NCI-H510A treated with DMSO at 0.1 percent for 48 hours (cell line): ENCODE measurements at regions not wholly inside any gene's neighbourhood (a gene's known extent, or its start where the extent isn't known, plus 50 kb on each side); places are given as distances from the start of the nearest gene placed in this dataset.
"Not testable (repeated sequence)": the region's sequence is repeated elsewhere in the genome, so short reads cannot be mapped to it uniquely, and the experiment has no call there.

Source experiments
- DNase-seq: peaks from one replicate; lab custom pipeline; 2025; lab: John Stamatoyannopoulos, UW

GRCh38 chr2:132068407-132068806 is 93.3 kb downstream of the ANKRD30BL start:
- not testable (repeated sequence) for DNase-seq

GRCh38 chr2:132065391-132065790 is 96.4 kb downstream of the ANKRD30BL start:
- DNase-seq, result not testable (repeated sequence)

GRCh38 chr2:132039609-132040236 is 122.0 kb downstream of the ANKRD30BL start:
- not testable (repeated sequence) for DNase-seq

GRCh38 chr2:132038883-132039235 is 122.9 kb downstream of the ANKRD30BL start:
- not testable (repeated sequence) for DNase-seq

GRCh38 chr2:132038179-132038882 is 123.4 kb downstream of the ANKRD30BL start:
- peak; percentile 24 for DNase-seq

- DNase-seq, result peak; percentile 28
Observed at GRCh38 chr2:132037527-132038178, 124.1 kb downstream of the ANKRD30BL start.

- DNase-seq, result no peak
Observed at GRCh38 chr2:132034646-132035045, 127.1 kb downstream of the ANKRD30BL start.

- no peak for DNase-seq
Observed at GRCh38 chr2:132033949-132034348, 127.8 kb downstream of the ANKRD30BL start.

- DNase-seq, result no peak
Observed at GRCh38 chr2:132033365-132033764, 128.4 kb downstream of the ANKRD30BL start.

- DNase-seq, result not testable (repeated sequence)
Observed at GRCh38 chr2:132012046-132012445, 149.7 kb downstream of the ANKRD30BL start.

- DNase-seq, result peak; percentile 22
Observed at GRCh38 chr2:132009874-132010521, 151.8 kb downstream of the ANKRD30BL start.

- no peak for DNase-seq
Observed at GRCh38 chr2:132009177-132009873, 152.4 kb downstream of the ANKRD30BL start.

GRCh38 chr2:131990751-131991150 is 171.0 kb downstream of the ANKRD30BL start:
- DNase-seq, result not testable (repeated sequence)

GRCh38 chr2:131966671-131967070 is 195.1 kb downstream of the ANKRD30BL start:
- peak; percentile 33 for DNase-seq

GRCh38 chr2:131966256-131966655 is 195.5 kb downstream of the ANKRD30BL start:
- peak; percentile 42 for DNase-seq

- not testable (repeated sequence) for DNase-seq
Observed at GRCh38 chr2:131958019-131958609, 203.6 kb downstream of the ANKRD30BL start.

- not testable (repeated sequence) for DNase-seq
Observed at GRCh38 chr2:131948641-131949040, 213.1 kb downstream of the ANKRD30BL start.

- not testable (repeated sequence) for DNase-seq
Observed at GRCh38 chr2:131923287-131923686, 238.5 kb downstream of the ANKRD30BL start.

- DNase-seq, result not testable (repeated sequence)
Observed at GRCh38 chr2:131922854-131923253, 238.9 kb downstream of the ANKRD30BL start.
